ENCODE measurements at regions not wholly inside any gene's neighbourhood (a gene's known extent, or its start where the extent isn't known, plus 50 kb on each side); places are given as distances from the start of the nearest gene placed in this dataset.

DNA sequence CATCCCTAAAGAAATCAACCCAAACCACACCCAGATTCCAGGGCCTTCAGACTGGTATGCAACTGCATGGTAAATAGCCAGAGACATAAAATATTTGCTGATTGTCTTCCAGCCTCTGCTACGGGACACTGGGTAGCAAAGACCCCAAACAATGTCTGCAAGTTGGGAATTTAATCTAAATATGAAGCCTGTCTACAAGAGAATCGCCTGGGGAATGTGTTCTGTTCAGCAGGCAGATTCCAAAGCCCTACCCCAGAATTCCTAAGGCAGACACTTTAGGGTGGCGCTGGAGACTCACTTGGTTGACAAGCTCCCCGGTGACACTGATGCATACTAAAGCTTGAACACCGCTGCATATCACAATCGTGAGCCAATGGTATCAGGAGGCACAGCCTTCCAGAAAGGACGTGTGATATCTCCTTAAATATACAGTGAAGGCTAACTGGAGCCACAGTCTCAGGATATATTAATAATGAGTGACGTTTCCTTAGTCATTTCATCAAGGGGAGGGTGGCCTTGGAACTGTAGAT, 684.1 kb downstream of the NTRK3 start:
- H3K27me3 ChIP-seq (ENCODE audit: low read depth, low read length): no peaks in the 10 kb centered on the region
- no peaks in the 10 kb centered on the region for H3K4me1 ChIP-seq (ENCODE audit: low read length)
- no peak overlapping the region for H3K4me2 ChIP-seq (ENCODE audit: low read length)
- no peaks in the 10 kb centered on the region for H3K36me3 ChIP-seq (replicated peaks; ENCODE audit: low read depth, low read length)
- H4K20me1 ChIP-seq (ENCODE audit: insufficient read depth, low read length): no peaks in the 10 kb centered on the region
- H3K9ac ChIP-seq (ENCODE audit: low read length): no peak overlapping the region
- H3K9me3 ChIP-seq (ENCODE audit: insufficient read depth, low read length): no peaks in the 10 kb centered on the region
- no peak overlapping the region for H2AFZ ChIP-seq (ENCODE audit: low read depth, low read length)
- no peaks in the 10 kb centered on the region for H3K79me2 ChIP-seq (ENCODE audit: low read length)
- no peak overlapping the region for H3K27ac ChIP-seq (ENCODE audit: low read length)
- H3K4me3 ChIP-seq (ENCODE audit: low read length): no peak overlapping the region
- TF ChIP-seq, protein P1, sequence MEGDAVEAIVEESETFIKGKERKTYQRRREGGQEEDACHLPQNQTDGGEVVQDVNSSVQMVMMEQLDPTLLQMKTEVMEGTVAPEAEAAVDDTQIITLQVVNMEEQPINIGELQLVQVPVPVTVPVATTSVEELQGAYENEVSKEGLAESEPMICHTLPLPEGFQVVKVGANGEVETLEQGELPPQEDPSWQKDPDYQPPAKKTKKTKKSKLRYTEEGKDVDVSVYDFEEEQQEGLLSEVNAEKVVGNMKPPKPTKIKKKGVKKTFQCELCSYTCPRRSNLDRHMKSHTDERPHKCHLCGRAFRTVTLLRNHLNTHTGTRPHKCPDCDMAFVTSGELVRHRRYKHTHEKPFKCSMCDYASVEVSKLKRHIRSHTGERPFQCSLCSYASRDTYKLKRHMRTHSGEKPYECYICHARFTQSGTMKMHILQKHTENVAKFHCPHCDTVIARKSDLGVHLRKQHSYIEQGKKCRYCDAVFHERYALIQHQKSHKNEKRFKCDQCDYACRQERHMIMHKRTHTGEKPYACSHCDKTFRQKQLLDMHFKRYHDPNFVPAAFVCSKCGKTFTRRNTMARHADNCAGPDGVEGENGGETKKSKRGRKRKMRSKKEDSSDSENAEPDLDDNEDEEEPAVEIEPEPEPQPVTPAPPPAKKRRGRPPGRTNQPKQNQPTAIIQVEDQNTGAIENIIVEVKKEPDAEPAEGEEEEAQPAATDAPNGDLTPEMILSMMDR (IDR thresholded peaks at IDR 0.05; ENCODE audit: low read depth, low read length): no peak
- no peak for TF ChIP-seq EZH2phosphoT487 (IDR thresholded peaks at IDR 0.05; ENCODE audit: low read depth)

DNA sequence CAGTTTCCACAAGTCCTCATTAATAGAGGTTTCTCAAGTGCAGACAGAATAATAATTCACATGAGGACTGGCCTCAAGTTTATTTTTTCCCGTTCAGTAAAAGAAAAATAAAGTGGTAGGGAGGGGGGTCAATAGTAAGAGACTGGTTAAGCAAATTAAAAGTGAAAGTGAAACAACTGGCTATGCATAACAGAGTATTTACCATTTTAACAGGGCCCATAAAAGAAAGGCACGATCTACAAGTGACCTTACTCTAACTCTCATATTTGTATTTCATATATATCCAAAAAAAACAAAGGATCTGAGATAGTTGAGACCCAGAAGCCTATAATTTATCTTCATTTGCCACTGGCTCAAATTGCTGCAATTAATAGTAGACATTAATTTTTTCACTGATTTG, 686.3 kb downstream of the NTRK3 start:
- no peaks in the 10 kb centered on the region for H3K4me1 ChIP-seq (ENCODE audit: low read length)
- H3K4me2 ChIP-seq (ENCODE audit: low read length): peak overlapping the region; percentile 4; the same call in 1 of the 2 replicates
- no peak overlapping the region for H2AFZ ChIP-seq (ENCODE audit: low read depth, low read length)
- H3K27me3 ChIP-seq (ENCODE audit: low read depth, low read length): no peaks in the 10 kb centered on the region
- no peak overlapping the region for H3K27ac ChIP-seq (ENCODE audit: low read length)
- no peak overlapping the region for H3K9ac ChIP-seq (ENCODE audit: low read length)
- H4K20me1 ChIP-seq (ENCODE audit: insufficient read depth, low read length): no peaks in the 10 kb centered on the region
- no peak for TF ChIP-seq EZH2phosphoT487 (IDR thresholded peaks at IDR 0.05; ENCODE audit: low read depth)
- TF ChIP-seq, protein P1 (IDR thresholded peaks at IDR 0.05; ENCODE audit: low read depth, low read length): no peak
- H3K36me3 ChIP-seq (replicated peaks; ENCODE audit: low read depth, low read length): no peaks in the 10 kb centered on the region
- no peaks in the 10 kb centered on the region for H3K79me2 ChIP-seq (ENCODE audit: low read length)
- no peak overlapping the region for H3K4me3 ChIP-seq (ENCODE audit: low read length)
- H3K9me3 ChIP-seq (ENCODE audit: insufficient read depth, low read length): no peaks in the 10 kb centered on the region

DNA sequence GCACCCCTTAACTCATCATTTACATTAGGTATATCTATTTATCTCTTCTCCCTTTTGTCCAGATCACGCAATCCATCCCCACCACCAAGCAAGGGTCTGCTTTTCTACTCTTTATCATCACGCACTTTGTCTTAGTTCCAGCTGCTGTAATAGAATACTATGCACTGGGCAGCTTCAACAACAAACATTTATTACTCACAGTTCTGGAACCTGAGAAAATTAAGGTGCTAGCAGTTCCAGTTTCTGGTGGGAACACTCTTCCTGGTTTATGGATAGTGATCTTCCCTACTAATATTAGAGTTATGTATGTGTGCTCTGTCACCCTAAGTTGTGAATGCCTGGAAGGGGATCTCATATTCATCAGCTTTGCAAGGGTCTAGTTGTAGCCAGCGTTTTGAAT, 687.0 kb downstream of the NTRK3 start:
- Histone ChIP-seq H3K4me2 (ENCODE audit: low read length) (no peak overlapping the region), H3K36me3 (replicated peaks; ENCODE audit: low read depth, low read length) (no peaks in the 10 kb centered on the region), H3K27me3 (ENCODE audit: low read depth, low read length) (no peaks in the 10 kb centered on the region), H3K4me1 (ENCODE audit: low read length) (no peaks in the 10 kb centered on the region), H4K20me1 (ENCODE audit: insufficient read depth, low read length) (no peaks in the 10 kb centered on the region), H2AFZ (ENCODE audit: low read depth, low read length) (no peak overlapping the region), H3K9ac (ENCODE audit: low read length) (no peak overlapping the region), H3K27ac (ENCODE audit: low read length) (no peak overlapping the region), H3K9me3 (ENCODE audit: insufficient read depth, low read length) (no peaks in the 10 kb centered on the region), H3K79me2 (ENCODE audit: low read length) (no peaks in the 10 kb centered on the region), H3K4me3 (ENCODE audit: low read length) (no peak overlapping the region)
- TF ChIP-seq, protein P1 (IDR thresholded peaks at IDR 0.05; ENCODE audit: low read depth, low read length): no peak
- TF ChIP-seq EZH2phosphoT487 (IDR thresholded peaks at IDR 0.05; ENCODE audit: low read depth): no peak

DNA sequence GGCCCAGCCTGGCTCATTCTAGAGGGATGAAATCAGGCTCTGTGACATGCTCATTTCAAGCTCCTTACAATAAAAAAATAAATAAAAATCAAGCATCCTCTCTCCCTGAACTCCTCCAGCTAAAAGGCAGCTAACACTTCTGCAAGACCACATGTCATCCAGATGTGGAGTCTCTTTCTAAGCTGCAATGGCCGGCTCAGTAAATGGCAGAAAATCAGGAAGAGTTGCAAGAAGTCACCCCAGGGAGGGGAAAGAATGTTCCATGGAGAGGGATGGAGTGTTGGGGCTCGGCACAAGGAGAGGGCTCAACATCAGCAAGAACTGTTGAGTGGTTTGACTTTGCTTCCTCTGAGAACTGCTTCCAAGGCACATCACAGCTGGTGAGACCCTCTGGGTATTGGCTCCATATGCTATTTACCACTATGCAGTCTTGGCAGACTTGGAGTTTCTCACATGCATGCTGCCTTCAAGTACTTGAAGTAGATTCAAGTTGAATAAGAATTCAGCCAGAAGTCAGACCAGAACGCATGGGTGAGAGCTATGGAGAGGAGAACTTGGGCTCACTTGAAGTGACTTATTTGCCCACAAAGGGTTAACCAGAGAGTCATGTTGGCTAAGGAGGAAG, 689.0 kb downstream of the NTRK3 start:
- no peaks in the 10 kb centered on the region for H3K79me2 ChIP-seq (ENCODE audit: low read length)
- no peak overlapping the region for H2AFZ ChIP-seq (ENCODE audit: low read depth, low read length)
- no peak for TF ChIP-seq EZH2phosphoT487 (IDR thresholded peaks at IDR 0.05; ENCODE audit: low read depth)
- TF ChIP-seq, protein P1 (IDR thresholded peaks at IDR 0.05; ENCODE audit: low read depth, low read length): no peak

More for the DNA sequence above, 689.0 kb downstream of the NTRK3 start:
- no peak overlapping the region for H3K4me2 ChIP-seq (ENCODE audit: low read length)
- no peak overlapping the region for H3K27ac ChIP-seq (ENCODE audit: low read length)
- no peaks in the 10 kb centered on the region for H3K9me3 ChIP-seq (ENCODE audit: insufficient read depth, low read length)
- H4K20me1 ChIP-seq (ENCODE audit: insufficient read depth, low read length): no peaks in the 10 kb centered on the region
- H3K27me3 ChIP-seq (ENCODE audit: low read depth, low read length): no peaks in the 10 kb centered on the region
- no peaks in the 10 kb centered on the region for H3K4me1 ChIP-seq (ENCODE audit: low read length)
- H3K36me3 ChIP-seq (replicated peaks; ENCODE audit: low read depth, low read length): no peaks in the 10 kb centered on the region
- no peak overlapping the region for H3K9ac ChIP-seq (ENCODE audit: low read length)
- no peak overlapping the region for H3K4me3 ChIP-seq (ENCODE audit: low read length)
